NCI-H146 treated with DMSO at 0.1 percent for 48 hours (cell line): ENCODE measurements at regions not wholly inside any gene's neighbourhood (a gene's known extent, or its start where the extent isn't known, plus 50 kb on each side); places are given as distances from the start of the nearest gene placed in this dataset.

ENCODE experiments used
- DNase-seq: peaks from one replicate; lab custom pipeline; 2025; ENCODE audit not compliant: unreplicated experiment; lab: John Stamatoyannopoulos, UW

- no peak for DNase-seq
Observed at GRCh38 chr21:43348801-43349261, 78.1 kb downstream of the SIK1 start.

- DNase-seq: no peak
Observed at GRCh38 chr21:43348170-43348766, 78.7 kb downstream of the SIK1 start.

DNA sequence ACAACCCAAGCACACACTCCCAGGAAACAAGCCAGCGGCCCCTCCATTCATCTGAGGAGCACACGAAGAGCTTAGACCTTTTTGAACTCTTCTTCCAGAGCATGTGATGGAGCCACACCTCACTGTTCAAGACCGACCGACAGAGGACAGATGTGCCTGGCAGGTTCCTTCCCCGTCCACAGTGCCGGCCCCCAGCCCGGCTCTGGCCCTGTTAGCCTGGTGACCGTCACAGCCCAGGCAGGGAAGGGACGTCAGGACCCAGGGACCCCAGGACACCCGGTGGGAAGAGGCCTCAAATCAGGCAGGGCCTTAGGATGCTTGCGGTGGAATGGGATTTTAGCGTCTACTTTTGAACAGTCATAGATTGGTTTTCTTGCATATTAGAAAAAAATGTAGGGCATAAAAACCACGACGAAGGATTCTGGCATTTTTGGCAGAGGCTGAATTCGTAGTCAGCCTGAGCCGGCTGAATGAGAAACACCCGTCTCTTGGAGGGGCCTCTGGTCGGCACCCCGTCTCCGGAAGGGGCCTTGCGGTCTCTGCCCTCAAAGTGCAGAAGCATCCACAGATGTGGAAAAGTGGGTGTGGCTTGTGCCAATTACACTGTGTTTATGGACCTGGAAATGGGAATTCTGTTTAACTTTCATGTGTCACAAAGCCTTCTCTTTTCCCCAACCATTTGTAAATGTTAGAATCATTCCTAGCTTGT lies 79.3 kb downstream of the SIK1 start:
- DNase-seq: no peak

GRCh38 chr21:43346551-43346950 lies 80.4 kb downstream of the SIK1 start:
- no peak for DNase-seq

- no peak for DNase-seq
Observed at GRCh38 chr21:43345746-43346409, 81.1 kb downstream of the SIK1 start.

GRCh38 chr21:43345046-43345745 lies 81.7 kb downstream of the SIK1 start:
- DNase-seq: no peak

GRCh38 chr21:43343992-43344886 lies 82.7 kb downstream of the SIK1 start:
- DNase-seq: no peak

GRCh38 chr21:43343095-43343991 lies 83.6 kb downstream of the SIK1 start:
- peak; percentile 71 for DNase-seq

DNA sequence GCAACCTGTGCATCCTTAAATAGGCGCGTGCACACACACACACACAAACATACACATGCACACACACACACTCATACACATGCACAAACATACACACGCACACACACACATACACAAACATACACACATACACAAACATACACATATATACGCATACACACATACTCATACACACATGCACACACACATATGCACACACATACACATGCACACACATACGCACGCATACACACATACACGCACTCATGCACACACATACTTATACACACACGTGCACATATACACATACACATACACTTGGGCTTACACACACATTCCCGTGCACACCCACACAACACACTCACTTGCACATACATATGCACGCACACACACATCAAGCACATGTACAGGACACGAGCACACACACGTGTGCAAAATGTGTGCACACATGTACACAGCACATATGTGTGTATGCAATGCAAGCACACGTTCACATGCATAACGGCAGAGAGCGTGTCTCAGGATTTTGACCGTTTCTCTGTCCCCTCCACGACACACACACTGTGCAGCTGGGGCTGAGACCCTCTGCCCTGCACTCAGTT lies 84.5 kb downstream of the SIK1 start:
- DNase-seq: no peak

DNA sequence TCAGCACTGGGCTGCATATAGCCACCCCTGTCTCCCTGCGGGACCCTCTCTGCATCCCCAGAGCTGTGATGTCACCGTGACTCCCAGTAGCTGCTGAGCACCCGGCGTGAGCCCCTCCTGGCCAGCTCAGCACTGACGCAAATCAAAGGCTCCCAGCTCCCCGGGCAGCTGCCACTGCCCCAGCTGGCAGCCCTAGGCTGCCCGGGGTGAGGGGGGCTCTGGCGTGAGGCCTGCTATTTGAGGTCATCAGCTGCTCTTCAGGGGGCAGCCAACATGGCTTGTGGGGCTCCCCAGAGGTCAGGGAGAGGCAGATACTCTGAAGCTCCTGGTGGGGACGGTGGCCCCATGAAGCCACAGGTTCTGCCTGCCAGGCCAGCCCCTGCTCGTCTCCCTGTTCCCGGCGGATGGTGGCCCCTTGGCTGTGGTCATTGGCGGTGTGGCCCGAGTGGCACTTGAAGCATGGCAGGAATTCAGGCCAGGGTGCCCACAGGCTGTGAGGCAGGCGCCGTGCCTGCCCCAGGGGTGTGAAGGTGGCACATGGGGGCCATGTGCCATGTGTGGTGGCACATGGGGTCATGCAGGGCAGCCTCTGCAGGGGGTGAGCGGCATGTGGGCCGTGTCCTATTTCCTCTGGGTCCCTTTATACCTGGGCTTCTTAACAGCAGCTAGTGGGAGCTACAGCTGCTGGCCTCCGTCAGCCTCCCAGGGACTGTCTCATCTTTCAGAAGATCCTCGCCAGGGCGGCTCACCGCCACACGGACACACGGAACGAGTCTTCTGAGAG lies 85.4 kb downstream of the SIK1 start:
- DNase-seq: no peak

DNA sequence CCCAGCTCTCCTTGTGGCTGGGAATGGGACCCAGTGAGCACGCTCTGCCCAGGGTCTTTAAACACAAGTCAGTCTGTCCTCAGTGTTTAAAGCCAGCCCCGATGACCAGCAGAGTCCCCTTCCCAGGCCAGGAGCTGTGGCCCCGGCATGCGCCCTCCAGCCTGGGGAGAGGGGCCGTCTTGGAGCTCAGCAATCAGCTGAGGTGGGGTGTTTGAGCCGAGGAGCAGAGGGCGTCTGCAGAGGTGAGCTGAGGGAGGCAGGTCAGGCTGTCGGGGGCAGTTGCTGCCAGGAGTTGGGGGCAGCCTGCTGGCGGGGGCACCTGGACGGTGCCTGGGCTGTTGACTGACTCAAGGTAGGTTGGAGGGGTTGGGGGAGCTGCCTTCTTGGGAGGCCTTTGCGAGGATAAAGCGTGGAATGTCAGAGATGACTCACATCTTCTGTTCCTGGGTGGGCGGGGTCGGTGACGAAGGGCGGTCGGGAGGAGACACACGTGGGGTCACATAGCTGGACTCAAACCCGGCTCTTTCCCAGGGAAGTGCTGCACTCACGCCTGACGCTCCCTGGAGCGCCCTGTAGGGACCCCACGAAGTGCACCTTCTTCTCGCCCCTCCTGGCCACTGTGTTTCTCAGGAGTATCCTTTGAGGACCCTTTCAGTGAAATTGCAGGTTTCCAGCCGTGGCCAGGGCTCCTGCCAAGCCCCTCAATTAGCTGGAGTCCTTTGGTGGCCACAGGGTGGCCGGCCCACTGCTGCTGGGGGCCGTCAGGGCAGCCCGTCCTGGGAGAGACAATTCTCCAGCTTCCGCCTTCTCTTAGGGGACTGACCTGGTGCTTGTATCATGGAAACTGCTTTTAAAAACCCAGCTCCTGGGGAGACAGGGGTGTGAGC lies 86.2 kb downstream of the SIK1 start:
- no peak for DNase-seq

GRCh38 chr21:43339668-43340067 lies 87.3 kb downstream of the SIK1 start:
- DNase-seq: no peak

- DNase-seq: no peak
Observed at GRCh38 chr21:43338951-43339350, 88.0 kb downstream of the SIK1 start.

- no peak for DNase-seq
Observed at GRCh38 chr21:43337901-43338655, 88.9 kb downstream of the SIK1 start.

DNA sequence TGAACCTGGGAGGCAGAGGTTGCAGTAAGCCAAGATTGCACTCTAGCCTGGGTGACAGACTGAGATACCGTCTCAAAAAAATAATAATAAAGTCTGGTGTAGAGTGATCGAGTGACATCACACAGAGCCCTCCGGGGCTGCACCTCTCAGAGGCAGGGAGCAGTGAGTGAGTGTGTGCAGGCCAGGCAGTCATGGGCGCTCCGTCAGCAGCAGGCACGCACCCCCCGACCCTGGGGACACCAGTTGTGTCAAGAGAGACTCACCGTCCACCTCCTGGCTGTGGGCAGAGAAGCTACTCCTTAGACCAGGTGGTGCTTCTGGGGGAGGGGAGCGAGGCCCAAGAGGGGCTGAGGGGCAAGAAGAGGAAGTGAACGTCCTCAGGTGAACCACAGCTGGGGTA lies 91.8 kb downstream of the SIK1 start:
- DNase-seq: no peak

DNA sequence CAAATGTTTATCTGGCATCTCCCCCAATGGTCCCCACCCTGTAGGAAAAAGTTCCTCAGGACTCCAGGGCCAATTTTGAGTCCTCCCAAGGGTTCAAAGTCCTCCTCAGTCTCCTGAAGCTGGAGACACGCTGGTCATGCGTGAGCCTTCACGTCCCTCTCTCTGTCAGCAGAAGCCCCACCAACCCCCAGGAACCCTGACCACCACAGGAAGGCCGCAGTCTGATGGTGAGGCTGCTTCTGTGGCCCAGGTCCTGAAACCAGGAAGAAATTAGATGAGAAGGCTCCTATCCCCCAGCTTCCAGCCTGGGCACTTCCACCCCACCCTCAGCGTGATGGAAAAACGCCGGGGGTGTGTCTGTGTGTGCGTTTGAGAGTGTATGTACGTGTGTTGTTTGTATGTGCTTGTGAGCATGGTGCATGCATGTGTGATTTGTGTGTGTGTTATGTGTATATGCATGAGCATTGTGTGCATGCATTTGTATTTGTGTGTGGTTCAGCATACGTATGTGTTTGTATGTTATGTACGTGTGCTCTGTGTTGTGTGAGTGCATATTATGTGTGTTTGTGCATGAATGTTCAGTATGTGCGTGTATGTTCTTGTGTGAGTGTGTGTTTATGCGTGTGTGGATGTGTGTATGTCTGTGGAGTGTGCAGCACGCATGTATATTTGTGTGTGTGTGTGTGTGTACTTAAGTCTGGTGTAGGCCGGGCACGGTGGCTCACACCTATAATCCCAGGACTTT lies 92.5 kb downstream of the SIK1 start:
- DNase-seq: no peak
